GM21526 (cell line): ENCODE measurements at regions not wholly inside any gene's neighbourhood (a gene's known extent, or its start where the extent isn't known, plus 50 kb on each side); places are given as distances from the start of the nearest gene placed in this dataset.

Experiments used
- ATAC-seq: cut with Tn5 transposase; IDR thresholded peaks from one replicate; pipeline ENCODE4 v1.9.1; 2021; ENCODE audit warnings: moderate library complexity; ENCODE audit not compliant: unreplicated experiment, low FRiP score

DNA sequence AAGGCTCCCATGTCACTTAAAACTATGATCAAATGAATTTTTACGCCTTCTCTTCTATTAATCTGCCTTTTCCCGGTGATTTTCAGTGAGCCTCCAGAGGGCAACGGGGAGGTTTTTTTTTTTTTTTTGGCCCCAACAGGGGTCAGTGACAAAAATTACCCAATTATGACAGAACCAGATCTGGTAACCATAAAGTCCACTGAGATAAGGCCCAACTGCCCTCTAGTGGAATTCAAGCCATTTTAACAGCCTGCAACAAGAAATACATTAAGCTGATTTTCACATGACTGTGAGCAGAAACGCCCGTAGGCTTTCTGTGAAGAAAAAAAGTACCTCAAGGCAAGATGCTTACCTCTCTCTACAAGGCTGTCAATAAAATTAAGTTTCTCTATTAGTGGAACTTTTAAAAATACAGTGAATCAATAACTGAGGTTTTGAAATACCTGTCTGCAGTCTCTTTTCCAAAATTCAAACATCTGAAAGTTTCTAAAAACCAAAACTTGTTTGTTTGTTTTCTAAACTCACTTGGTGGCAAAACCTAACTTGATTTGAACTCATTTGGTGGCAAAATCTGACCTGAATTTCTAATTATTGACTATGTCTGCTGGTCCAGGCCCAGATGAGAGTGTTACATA lies 49.7 kb upstream of the FST start:
- ATAC-seq: no peak
